Suppressor macrophage treated with lipopolysaccharide for 4 hours (primary cell): ENCODE measurements at regions not wholly inside any gene's neighbourhood (a gene's known extent, or its start where the extent isn't known, plus 50 kb on each side); places are given as distances from the start of the nearest gene placed in this dataset.

Experiments
- DNase-seq: peaks from one replicate; pipeline ENCODE4 v3.0.0-alpha.2; 2020

DNA sequence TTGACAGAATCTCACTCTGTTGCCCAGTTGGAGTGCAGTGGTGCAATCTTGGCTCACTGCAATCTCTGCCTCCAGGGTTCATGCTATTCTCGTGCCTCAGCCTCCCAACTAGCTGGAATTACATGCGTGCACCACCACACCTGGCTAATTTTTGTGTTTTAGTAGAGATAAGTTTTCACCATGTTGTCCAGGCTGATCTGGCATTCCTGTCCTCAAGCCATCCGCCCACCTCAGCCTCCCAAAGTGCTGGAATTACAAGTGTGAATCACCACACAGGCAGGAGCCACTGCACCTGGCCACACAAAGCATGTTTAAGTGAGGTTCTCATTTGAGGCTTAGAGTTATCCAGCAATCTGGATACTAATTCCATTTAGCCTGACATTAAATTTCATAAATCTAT lies 180.9 kb upstream of the GRID2 start:
- DNase-seq: no peak

DNA sequence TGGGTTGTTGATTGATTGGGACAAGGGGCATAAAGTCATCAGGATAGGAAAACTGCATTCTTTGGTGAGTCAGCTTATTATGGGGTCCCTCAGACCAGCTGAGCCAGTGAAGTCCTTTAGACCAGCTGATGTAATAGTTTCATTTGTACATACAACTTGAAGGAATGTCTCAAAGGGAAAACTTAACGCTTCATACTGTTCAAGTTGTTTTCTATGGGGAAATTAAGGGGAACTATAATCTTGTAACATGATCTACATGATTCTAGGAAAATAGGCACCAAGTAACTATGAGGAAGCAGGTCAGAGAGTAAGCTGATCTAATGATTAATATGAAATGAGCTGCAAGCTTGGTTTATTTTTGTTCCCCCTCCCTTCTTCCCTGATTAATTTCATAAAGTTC lies 175.1 kb upstream of the GRID2 start:
- DNase-seq: no peak

DNA sequence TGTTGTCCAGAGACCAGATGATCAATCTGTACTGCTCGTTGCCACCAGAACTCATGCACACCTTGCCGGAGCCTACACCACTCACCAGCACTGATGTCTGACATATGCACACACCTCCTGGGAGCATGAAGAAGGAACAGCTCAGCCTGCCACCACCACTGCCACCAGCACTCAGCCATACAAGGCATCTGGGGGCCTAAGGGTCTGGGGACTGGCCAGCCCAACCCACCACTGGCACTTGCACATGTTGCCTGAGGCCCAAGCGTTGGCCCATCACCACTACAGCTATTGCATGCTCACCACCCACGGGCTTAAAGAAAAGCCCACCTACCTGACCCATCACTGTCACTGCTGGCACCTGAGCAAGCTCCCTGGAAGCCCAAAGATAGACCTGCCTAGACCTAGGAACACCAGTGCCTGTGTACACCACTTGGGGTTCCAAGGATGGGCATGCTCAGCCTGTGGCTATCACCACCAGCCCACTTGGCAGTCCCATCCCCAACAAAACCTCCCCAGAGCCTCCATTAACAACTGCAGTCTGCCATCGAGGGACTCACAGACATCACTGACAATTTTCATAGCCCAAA lies 174.3 kb upstream of the GRID2 start:
- DNase-seq: no peak

DNA sequence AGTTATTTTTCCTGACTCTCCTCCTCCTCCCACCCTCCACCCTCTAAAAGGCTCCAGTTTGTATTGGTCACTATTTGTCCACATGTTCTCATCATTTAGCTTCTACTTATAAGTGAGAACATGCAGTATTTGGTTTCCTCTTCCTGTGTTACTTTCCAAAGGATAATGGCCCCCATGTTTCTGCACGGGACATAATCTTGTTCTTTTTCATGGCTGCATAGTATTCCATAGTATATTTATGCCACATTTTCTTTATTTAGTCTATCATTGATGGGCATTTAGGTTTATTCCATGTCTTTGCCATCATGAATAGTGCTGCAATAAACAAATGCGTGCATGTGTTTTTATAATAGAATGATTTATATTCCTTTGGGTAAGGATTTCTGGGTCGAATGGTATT lies 167.3 kb upstream of the GRID2 start:
- no peak for DNase-seq

DNA sequence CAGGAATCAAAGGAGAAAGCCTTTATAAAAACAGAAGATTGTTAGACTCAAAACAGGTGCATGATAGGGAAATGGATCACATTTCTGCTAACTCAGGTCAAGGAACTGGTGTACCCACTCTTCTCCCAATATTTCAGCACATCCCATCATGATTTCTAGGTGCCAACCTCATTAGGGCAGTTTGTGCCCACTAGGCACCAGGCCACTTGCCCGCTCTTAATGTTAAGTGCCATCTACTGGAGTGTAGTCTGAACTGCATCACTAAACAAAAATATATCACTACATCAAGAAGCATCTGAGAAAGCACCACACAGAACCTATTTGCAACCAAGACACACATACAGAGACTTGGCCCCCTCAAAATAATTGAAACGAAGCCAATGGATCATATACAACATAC lies 140.4 kb upstream of the GRID2 start:
- DNase-seq: peak; percentile 4

DNA sequence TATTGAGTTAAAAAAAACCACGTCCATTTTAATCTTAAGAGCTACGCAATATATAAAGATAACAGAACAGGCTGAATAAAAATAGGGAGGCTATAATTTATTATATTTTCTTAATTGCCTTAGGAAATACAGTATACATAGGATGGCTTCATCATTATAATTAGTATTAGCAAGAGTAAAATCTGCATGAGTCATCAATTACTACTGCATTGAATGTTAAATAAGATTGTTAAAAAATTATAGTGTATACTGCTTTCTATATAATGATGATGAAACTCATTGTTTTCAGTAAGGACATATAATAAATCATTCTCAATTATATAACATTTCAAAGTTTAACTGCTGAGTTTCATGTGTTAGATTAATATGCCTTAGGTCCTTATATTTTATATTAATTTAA lies 133.4 kb upstream of the GRID2 start:
- no peak for DNase-seq

DNA sequence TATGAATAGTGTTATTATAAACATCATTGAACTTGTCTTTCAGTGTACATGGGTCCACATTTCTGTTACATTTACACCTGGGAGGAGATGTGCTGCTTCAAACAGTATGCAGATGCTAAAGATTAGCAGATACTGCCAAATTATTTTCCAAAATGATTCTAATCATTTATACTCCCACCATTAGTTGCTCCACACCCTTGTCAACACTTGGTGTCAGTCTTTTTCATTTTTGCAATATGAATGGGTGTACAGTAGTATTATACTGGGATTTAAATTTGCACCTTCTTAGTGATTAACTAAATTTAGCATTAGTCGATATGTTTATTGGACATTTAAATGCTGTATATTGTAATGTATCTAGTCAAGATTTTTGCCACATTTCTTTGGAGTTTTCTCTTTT lies 131.6 kb upstream of the GRID2 start:
- no peak for DNase-seq

DNA sequence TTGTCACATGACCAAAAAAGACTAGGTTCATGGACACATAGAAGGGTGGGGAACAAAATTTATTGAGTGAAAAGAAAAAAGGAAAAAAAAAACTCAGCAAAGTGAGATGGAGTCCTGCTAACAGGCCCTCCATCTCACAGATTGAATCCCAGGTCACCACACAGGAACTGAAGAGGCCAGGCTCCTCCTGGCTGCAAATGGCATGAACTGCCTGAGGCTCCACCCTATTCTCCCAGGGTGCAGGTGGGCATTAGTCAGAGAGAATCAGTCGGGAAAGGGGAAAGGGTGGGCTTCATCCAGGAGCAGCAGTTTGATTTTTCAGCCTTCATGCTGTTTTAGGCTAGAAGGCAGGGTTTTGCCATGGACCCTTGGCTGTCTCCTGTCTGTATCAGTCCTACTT lies 128.5 kb upstream of the GRID2 start:
- no peak for DNase-seq

DNA sequence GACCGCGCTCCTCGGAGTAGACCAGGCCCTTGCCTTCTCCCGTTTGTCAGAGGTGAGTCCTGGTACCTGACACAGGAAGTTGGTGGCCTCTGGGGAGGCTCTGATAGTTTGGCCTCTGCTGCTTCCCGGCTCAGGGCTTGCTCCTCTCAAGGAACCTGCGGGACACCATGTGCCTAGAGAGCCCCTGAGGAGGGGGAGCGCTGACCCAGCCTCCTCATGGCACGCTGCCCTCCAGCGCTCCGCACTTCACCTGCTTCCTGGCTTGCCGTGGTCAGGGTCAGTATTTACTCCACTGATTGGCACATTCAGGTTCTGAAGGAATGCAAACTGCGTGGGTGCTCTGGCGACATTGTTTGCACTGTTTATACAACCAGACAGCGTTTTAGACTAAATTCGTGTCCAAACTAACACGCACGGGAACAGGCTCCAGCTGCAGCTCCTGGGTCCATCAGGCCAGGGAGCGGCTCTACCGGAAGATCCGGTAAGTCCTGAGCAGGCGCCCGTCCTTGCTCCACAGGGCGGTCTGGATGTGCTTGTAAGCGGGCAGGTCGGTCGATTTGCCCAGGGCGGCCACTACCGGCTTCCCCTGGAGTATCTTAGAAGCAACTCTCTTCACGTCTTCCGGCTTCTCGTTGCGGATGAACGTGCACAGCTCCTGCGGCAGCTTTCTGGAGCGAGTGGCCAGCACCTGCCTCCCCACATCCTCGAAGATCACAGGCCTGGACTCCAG lies 121.6 kb upstream of the GRID2 start:
- no peak for DNase-seq

DNA sequence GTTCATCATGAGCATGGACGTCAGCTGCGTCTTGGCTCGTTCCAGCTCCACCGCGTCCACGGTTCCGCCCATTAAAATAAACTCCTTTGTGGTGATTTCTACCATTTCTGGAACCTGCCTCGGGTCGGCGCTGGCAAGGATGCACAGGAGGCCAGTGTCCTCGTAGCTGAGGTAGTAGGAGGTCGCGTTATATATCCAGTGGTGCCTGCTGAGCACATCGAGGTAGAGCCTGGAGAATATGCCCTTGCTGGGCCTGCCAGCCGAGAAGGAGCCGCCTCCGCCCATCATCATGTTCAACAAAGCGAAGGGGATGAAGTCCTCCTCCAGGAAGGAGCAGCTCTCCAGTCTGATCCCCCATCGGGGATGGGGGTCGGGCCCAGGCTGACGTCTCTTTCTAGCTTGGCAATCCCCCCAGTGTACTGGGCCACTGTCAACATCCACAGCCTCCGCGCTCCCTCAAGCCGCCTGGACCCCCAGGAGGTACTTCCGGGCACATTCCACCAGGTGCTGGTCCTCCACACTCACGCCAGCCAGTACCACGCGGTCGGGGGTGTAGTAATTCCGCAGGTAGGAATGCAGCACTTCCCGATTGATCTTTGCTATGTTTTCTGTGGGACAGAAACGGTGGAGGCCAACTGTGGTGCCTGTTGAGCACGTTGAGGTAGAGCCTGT lies 120.9 kb upstream of the GRID2 start:
- no peak for DNase-seq

DNA sequence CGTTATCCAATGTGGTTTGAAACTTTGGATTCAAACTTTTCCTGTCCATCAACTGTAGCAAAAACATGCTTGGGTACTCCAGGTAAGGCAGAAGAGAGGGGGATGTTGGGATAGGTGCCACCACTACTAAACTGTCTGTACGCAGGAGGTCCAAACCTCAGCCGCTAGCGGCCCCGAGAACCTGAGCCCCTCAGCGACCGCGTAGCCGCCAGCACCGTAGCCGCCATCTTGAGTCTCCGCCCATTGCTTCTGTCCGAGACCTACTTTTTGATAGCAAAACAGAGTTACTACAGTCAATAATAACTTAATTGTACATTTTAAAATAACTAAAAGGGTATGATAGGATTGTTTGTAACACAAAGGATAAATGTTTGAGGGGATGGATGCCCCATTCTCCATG lies 119.9 kb upstream of the GRID2 start:
- no peak for DNase-seq

DNA sequence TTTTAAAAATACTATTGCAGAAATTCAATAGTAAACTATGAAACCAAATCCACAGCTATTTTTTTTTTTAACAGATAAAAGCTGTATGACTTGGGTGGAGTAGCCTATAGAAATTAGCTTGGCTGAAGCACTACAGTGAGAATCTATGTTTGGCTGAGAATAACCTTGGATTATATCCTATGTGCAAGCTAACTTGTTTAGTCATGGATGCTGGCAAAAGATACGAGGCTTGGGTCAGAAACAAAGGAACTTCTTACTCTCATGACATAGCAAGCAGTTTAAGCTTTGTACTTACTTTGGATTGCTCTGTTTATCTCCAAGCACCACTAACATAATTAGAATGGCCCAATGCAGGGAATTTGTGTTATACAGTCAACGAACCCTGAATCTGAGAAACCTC lies 119.2 kb upstream of the GRID2 start:
- no peak for DNase-seq

DNA sequence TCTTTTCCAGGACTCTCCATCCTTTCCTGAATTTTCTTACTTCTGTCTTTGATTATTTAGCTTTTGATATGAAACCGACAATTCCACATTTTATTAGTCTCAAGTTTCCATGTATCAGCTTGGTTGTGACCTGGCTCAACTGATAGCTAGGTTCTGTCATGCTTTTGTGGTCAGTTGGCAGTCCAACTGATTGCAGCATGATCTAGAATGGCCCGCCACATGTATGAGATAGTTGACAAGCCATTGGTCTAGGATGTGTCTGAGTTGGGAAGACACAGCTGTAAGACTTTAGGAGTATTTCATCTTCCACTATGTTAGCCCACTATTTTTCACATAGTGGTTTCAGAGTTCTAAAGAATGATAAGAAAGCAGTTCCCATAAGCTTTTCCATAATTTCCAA lies 117.5 kb upstream of the GRID2 start:
- no peak for DNase-seq

DNA sequence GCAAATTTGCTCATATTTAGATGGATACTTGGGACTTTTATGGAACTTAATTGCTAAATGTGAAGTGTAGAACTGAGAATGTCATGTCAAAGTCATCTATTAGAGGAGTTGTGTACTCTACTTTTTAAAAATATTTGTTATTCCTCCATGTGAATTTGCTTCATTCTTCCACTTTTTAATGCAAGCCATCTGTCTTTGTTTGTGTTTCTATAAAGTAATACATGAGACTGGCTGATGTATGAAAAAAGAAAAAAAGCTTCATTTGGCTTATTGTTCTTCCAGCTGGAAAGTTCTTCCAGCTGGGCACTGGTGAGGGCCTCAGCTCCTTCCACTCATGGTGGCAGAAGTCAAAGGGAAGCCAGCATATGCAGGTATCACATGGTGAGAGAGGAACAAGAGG lies 114.6 kb upstream of the GRID2 start:
- no peak for DNase-seq

DNA sequence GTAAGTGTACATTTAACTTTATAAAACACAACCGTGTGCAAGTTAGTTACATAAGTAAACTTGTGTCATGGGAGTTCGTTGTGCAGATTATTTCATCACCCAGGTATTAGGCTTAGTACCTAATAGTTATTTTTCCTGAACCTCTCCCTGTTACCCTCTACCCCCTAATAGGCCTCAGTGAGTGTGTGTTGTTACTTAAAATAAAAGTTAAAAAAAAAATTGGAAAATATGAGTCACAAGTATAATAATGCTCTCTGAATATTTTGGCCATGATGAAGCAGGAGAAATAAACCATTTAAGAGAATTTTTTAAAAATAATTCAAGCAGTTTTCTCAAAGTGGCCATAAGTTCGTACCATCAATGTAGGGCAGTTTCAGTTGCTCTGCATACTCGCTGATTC lies 105.1 kb upstream of the GRID2 start:
- no peak for DNase-seq

DNA sequence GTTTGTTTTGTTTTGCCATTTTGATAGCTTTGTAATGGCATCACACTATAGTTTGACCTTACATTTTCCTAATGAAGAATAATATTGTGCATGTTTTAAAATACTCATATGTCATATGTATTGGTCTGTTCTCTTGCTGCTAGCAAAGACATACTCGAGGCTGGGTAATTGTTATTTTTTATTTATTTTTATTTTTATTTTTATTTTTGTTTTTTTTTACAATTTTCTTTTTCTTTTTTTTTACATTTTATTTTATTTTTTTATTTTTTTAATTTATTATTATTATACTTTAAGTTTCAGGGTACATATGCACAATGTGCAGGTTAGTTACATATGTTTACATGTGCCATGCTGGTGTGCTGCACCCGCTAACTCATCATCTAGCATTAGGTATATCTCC lies 104.6 kb upstream of the GRID2 start:
- DNase-seq: no peak

DNA sequence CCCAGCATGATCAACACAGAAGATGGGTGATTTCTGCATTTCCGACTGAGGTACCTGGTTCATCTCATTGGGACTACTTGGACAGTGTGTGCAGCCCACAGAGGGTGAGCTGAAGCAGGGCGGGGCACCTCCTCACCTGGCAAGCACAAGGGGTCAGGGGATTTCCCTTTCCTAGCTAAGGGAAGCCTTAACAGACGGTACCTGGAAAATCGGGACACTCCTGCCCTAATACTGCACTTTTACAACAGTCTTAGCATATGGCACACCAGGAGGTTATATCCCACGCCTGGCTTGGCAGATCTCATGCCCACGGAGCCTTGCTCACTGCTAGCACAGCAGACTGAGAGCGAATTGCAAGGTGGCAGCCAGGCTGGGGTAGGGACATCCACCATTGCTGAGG lies 92.9 kb upstream of the GRID2 start:
- DNase-seq: no peak

DNA sequence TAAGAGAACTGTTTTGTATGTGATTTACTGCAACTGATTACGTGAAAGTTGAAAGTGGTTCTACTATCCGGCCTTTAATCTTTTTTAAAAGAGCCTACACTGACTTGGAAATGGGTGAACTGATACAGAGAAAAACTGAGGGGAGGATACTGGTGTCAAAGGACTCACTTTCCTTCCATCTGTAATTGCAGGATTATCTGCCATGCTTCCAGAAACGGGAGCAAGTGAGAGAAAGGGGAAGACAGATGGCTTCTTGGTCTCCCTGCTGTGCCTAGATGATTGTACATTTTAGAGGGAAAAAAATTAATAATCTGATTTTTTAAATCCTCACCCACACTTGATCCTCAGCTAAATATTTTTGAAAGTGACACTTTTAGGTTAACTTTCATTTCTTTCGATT lies 88.3 kb upstream of the GRID2 start:
- no peak for DNase-seq

DNA sequence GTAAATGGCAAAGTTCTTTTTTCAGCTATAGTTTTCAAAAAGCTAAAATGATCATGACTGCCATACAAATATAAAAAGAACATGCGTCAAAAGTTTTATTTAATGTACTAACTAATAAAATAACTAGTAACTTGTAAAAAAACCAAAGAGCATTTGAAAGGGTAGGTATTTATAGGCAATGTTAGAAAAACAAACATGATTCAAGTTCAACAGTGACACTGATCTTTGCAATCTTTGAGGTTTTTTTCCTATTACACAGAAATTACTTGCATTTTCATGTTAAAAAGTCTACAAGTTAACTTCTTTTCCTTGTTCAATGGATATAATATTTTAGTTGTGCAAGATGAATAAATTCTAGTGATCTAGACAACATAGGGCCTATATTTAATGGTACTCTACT lies 72.3 kb upstream of the GRID2 start:
- no peak for DNase-seq

DNA sequence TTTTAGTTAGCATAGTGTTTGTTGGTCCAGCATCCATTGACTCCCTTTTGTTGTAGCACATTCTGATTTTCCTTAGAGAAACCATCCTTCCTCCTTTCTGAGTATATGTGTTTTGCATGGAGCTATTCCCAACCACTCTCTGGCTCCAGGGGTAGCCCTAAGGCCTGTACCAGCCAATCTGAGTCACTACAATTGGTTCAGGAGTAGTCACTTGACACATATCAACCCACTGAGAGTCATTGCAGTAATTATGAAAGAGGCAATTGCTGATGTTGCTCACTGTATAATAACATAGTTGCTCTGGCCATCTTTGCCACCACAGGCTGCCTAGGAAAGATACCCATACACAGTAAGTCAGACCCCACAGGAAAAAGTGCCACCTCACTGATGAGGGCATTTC lies 71.2 kb upstream of the GRID2 start:
- DNase-seq: no peak

DNA sequence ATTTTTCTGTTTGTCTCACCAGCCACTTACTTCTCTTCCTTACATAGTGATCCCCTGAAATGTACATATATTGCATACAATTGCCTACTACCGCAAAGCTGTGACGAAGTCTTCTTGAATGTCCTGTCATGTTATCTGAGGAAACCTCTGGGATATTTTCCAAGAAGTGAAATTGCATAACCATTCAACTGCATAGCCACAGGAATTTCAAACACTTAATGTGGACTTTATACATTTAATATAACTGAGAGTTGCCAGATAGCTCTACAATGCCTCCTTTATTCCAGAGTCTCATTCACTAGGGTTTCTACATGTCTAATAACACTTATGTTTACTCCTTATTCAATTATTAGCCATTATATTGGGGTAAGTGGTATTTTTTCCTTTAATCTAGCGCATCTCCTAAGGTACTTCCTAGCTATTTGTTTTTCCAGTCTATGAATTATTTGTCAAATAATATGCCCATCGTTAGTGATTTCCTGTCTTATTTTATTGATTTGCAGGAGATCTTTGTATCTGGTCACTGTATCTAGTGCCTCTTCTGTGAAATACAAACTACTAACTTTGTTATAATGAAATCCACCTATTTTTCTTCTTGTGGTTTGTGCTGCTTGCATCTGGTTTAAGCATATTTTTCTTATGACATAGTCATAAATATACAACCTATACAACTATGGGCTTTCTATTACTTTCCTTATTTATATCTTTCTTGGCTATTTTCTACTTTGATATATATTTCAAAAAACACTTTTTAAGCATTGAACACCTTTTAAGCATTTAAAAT lies 69.2 kb upstream of the GRID2 start:
- no peak for DNase-seq

DNA sequence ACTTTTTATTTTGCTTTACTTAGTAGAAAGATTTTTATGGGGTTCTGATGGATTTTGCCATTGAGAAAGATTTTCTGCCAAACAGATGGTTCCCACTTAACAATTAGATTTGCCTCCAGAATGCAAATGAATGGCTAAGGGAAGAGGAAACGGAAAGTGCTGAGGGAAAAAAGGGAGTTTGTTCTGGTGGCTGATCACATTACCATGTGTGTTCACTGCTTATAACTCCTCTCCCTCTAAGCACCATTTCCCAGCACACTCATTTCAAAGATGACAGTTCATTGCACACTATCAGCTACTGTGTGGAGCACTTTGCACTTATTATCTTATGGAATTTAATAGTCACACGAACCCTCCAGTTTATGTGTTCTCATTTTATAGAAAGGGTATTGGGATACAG lies 68.0 kb upstream of the GRID2 start:
- DNase-seq: no peak

DNA sequence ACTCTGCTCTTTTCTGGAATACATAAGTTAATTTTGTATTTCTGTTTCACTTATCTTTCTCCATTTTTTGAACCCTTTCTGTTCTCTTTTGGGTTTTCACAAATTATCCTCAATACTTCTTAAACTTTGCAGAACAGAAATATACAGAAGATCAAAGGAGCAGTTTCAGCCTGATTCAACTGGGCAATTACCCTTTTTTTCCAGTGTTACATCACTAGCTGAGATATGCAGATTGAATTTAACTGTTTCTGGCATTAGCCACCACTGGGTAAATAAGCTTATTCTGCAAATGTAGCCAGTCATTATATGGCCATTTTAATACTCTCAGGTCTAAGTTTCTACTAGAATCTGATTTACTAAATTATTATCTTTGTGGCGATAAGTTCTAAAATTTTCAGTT lies 66.9 kb upstream of the GRID2 start:
- DNase-seq: no peak

DNA sequence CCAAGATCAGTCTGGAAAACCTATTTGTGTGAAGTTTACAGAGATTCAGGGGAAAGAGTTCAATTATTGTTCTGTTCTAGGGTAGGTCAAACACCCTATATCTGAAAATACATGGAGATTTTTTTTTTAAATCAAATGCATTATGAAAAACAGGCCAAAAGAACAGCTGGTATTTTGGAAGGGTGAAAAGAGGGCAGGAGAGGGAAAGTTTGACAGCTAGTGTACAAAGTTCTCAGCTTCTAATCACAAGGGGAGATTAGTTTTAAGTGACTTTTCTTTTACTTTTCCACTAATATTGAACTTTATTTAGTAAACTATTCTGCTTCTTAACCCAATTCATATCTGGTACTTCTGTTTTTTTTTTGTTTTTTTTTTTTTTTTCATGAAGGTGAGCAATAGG lies 66.2 kb upstream of the GRID2 start:
- DNase-seq: no peak
